Stimulated activated CD8-positive, alpha-beta memory T cell treated with anti-CD3 and anti-CD28 coated beads, Interleukin-7, amount 100 ng/mL, for 4 hours (primary cell): ENCODE measurements at regions not wholly inside any gene's neighbourhood (a gene's known extent, or its start where the extent isn't known, plus 50 kb on each side); places are given as distances from the start of the nearest gene placed in this dataset.
"Not testable (repeated sequence)": the region's sequence is repeated elsewhere in the genome, so short reads cannot be mapped to it uniquely, and the experiment has no call there.

Experiments used
- DNase-seq, 2 donors: peaks; one replicate each; pipeline ENCODE4 v3.0.0-alpha.2; 2020; ENCODE audit warnings: low read depth in 2 of 2

- no peak for DNase-seq
Observed at GRCh38 chr6:14478381-14479225, 361.0 kb downstream of the CD83 start.

- DNase-seq = not testable (repeated sequence)
Observed at GRCh38 chr6:14481946-14482345, 364.4 kb downstream of the CD83 start.

GRCh38 chr6:14487625-14488024, 370.1 kb downstream of the CD83 start:
- no peak for DNase-seq

DNA sequence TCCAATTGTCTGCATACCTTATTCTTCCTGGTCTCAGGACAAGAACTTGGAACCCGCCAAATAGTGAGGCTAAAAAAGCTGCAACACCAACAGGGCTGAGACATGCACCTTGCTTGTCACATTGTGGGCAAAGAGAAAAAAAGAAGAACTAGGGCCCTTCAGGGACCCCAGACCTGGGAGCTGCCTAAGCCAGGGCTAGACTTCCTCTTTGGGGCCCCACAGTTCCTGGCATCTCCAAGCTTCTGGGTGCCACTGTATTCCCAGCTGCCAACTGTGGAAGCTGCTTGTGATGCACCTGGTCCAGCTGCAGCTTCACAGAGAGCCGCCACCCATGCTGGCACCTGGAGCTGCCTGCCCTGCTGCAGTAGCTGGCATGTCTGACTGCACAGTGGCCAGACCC, 370.6 kb downstream of the CD83 start:
- no peak for DNase-seq

- no peak for DNase-seq
Observed at GRCh38 chr6:14489445-14489844, 371.9 kb downstream of the CD83 start.

GRCh38 chr6:14498748-14499147, 381.2 kb downstream of the CD83 start:
- DNase-seq = no peak

DNA sequence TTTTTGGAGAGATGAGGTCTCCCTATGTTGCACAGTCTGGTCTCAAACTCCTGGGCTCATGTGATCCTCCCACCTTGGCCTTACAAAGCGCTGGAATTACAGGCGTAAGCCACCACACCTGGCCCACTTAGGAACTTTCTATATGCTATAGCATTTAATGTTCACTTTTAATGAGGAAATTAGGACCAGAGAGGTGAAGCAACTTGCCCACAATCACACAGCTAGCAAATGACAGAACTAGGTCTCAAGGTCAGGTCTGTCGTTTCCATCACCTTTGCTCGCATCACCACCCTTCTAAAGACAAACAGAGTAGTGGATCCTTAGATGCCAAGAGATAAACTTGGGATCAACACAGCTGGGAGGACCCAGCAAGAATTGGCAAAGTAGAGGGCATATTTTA, 381.7 kb downstream of the CD83 start:
- no peak for DNase-seq

DNA sequence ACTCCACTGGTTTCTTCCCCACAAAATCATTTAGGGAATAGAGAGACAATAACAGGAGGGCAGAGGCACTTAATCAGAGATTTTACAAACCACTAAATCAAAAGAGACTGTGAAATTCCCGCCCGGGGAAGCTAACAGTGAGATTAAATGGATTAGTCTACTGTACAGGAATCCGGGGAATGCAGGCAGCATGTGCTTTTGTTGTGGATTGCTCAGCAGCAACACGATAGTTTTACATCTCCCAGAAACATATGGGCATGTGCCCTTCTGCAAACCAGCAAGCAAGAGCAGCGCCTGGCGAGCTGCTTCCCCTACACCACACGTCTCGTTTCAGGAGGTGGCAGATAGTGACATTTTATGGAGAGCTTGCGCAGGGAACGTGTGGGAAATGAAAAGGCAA, 382.3 kb downstream of the CD83 start:
- DNase-seq = no peak

DNA sequence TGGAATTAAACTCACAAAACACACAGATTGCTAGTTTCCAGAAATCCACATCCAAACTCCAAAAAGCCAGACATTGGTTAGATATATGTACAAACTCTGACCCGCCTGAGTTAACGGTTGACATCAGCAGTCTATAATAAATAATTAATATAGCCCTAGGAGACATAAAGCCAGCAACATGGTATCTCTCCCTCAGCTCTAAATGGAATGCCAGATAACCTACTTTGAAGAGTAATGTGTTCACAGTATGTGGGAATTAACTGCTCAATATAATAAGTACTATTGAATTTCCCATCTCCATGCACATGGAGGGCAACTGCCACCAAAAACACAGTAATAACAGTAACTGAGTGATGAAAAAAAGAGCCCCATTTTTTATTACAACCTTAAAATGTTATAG, 383.2 kb downstream of the CD83 start:
- DNase-seq = no peak

DNA sequence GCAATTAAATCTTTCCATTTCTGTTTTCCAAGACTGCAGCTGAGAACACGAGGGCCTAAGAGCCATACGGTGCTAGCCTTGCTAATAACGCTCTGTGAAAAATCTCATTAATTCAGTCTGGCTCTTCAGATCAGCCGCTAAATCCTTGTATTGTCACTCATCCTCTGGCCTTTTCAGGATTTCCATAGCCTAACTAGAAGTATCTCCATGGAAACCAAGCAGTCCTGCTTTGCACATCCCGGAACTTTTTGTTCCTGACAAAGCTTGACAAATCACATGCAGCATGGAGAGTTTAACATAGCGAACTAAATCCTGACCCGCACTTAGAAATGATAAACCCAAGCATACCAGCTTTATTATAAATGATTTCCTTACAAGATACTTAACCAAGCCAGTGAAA, 383.7 kb downstream of the CD83 start:
- no peak for DNase-seq

- DNase-seq = no peak
Observed at GRCh38 chr6:14501914-14502313, 384.3 kb downstream of the CD83 start.

- no peak for DNase-seq
Observed at GRCh38 chr6:14502551-14502950, 385.0 kb downstream of the CD83 start.

DNA sequence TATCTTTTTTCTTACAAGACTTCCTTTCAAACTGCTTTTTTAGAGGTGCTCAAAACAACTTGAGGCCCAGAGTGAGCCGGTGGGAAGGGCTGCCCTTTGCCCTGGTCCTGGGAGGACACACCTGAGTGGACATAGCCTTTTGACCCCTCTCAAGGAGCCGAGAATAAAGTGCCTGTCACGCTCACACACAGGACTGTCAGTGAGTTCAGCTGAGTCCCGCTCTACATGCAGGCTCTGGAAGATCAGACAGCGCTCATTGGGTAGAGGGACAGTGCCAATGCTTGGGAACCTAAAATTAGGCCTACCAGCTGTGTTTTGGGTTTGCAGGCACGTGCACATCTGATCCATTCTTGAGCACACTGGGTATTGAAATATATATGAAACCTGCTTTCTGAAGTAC, 387.8 kb downstream of the CD83 start:
- DNase-seq = no peak

DNA sequence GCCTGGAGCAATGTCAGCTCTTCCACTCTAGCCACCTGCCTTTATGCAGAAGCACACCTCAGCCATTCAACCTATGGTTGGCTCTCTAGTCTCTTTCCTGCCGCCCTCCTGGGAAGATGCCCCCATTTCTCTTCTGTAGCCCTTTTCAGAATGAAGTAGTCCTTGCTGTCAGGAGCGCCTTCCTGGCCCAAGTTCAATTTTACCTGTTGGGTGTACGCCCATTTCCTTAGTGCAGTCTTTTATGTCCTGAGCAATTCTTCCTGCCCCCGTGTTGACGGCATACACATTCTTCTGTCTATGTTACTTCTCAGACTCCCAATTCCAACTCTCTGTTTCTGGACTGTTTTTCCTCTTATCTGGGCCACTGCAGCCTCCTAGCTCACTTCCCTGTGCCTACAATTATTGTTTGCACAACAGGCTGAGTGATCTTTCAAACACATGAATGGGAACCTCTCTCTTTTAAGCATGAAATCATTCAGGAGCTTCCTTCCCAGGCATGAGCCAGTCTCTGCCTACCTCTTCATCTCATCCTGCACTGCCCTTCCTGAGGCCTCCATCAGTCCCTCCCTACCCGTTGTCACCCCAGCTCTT, 389.2 kb downstream of the CD83 start:
- no peak for DNase-seq

- no peak for DNase-seq
Observed at GRCh38 chr6:14509120-14509519, 391.5 kb downstream of the CD83 start.

- no peak for DNase-seq
Observed at GRCh38 chr6:14510038-14510437, 392.5 kb downstream of the CD83 start.

- no peak for DNase-seq
Observed at GRCh38 chr6:14511061-14511586, 393.6 kb downstream of the CD83 start.

DNA sequence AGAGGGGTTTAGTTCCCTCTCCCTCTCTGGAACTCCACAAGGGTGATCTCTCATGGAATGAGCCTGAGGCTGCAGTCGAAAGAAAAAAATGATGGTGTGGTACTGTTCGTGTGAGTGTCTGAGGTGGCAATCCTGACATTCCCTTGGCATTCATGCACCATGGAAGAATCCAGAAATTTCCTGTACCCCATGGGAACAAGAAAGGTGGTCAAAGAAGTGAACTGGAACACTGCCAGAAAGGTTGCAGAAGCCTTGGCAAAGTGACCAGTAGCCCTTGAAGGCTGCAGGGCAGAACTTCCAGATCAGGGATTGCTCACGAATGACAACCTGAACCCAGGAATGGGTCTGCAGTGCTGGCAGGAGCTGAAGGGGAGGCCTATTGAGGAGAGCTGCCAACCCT, 394.7 kb downstream of the CD83 start:
- no peak for DNase-seq

DNA sequence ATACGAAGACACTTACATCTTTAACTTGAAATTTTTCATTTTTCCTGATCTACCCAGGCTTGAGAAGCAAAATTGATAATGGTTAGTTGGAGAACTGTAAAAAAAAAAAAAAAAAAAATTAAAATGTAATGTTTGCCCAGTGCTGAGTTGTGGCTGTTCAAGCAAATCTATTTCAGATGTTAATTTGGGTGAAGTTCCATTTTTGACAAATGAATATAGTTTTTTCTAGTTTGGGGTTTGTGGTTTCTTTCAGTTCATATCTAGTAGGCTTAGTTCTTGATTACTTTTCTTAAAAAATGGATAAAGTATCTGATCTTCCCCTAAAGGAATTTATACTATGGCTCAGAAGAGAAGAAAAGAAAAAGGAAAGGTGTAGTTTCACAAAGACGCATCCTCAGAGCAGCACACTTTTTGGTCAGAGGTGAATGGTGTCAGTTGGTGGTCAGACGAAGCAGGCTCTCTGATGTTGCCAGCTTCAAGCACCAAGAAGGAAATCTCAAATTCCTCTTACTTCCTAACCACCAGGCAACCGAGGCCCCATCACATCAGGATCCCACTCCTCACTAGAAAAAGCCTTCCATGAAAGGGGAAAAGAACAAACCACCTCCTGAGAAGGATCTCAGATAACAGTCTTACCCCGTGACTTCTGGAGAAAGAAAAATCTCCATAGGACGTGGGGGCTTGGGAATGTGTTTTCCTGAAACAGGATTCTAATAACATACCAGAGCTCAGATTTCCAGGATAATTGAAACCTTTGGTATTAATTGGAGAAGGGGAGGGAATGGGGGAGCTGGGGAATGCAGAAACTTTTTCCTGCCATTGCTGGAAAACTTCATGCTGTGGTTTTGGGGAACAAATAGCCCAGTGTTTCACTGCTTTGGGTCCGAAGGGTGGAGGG, 396.2 kb downstream of the CD83 start:
- DNase-seq = no peak

DNA sequence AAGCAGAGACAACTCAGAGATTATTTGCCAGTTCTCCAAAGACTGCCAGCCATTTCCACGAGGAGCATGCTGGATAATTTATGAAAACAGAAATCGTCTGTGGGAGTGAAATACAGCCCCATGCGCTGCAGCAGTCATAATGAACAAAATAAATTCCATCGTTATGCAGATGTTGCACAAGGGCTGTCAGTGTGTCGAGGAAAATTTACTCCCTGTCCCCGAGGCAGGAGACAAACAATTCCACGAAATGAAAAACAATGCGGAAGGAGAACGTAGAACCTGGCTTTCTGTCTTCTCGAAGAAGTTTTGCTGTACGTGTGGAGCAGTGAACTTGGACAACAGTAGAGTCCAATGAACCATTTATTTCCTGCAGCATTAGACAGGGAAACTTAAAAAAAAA, 399.4 kb downstream of the CD83 start:
- no peak for DNase-seq

DNA sequence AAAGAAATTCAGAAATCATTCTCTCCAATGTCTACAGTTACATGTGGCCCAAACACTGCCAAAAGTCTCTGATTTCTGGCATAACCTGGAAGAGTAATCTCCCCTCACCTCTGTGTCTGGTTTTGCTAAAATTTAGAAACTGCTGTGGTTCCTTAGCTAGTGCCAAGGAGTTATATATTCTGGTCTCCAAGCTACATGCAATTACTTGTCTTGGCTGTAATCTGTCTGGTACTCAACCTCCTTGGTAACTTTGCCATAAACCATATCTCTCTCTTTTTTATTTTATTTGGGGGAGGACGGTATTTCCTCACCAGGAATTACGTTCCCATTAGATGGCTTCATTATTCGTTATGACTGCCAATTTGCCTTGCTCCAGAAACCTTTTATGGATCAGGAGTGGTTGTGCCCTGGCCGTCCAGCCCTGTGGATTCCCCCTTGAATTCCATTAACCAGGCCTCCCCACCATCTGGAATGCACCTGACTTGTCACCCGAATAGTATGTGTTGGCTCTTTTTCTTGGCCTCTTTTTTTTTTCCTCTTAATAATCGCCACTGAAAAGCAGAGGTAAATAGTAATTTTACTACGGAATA, 400.0 kb downstream of the CD83 start:
- no peak for DNase-seq
